ENCODE measurements at regions not wholly inside any gene's neighbourhood (a gene's known extent, or its start where the extent isn't known, plus 50 kb on each side); places are given as distances from the start of the nearest gene placed in this dataset.
"Not testable (repeated sequence)": the region's sequence is repeated elsewhere in the genome, so short reads cannot be mapped to it uniquely, and the experiment has no call there.

GRCh38 chr3:194262176-194262924 lies 88.8 kb downstream of the CPN2 start:
- H3K27me3 Mint-ChIP-seq (ENCODE audit: insufficient read depth) = peaks cover 2% of the 10 kb centered on the region
- H3K36me3 Mint-ChIP-seq (ENCODE audit: low read depth) = no peaks in the 10 kb centered on the region
- no peak overlapping the region for H3K9ac ChIP-seq (ENCODE audit: extremely low read depth, low read length, poor library complexity, severe bottlenecking)
- H3K4me1 Mint-ChIP-seq = peaks cover 15% of the 10 kb centered on the region
- H3K9me3 ChIP-seq (ENCODE audit: control insufficient read depth, low read length) = peaks cover 12% of the 10 kb centered on the region
- H3K4me3 Mint-ChIP-seq = no peak overlapping the region
- H3K27ac Mint-ChIP-seq = no peak overlapping the region
- H3K4me3 ChIP-seq (ENCODE audit: low read length) = no peak overlapping the region
- DNase-seq = peak; percentile 3
- TF ChIP-seq, protein P1, sequence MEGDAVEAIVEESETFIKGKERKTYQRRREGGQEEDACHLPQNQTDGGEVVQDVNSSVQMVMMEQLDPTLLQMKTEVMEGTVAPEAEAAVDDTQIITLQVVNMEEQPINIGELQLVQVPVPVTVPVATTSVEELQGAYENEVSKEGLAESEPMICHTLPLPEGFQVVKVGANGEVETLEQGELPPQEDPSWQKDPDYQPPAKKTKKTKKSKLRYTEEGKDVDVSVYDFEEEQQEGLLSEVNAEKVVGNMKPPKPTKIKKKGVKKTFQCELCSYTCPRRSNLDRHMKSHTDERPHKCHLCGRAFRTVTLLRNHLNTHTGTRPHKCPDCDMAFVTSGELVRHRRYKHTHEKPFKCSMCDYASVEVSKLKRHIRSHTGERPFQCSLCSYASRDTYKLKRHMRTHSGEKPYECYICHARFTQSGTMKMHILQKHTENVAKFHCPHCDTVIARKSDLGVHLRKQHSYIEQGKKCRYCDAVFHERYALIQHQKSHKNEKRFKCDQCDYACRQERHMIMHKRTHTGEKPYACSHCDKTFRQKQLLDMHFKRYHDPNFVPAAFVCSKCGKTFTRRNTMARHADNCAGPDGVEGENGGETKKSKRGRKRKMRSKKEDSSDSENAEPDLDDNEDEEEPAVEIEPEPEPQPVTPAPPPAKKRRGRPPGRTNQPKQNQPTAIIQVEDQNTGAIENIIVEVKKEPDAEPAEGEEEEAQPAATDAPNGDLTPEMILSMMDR (conservative IDR thresholded peaks at IDR 0.05) = no peak
- peaks cover 8% of the 10 kb centered on the region for H3K9me3 Mint-ChIP-seq
- WGBS, 2 experiments (ENCODE audit: insufficient coverage in 1 of 2, insufficient read length in 1 of 2) = 83 to 86% methylated on average over 9 to 10 of the region's 10 CpGs
- H3K36me3 ChIP-seq (ENCODE audit: control insufficient read depth, insufficient read depth, low read length) = no peaks in the 10 kb centered on the region
- no peaks in the 10 kb centered on the region for H3K27me3 ChIP-seq (ENCODE audit: control insufficient read depth, insufficient read depth, low read length, poor library complexity, severe bottlenecking)
- H3K4me1 ChIP-seq (ENCODE audit: control insufficient read depth, insufficient read depth, low read length) = no peaks in the 10 kb centered on the region
- H3K27ac ChIP-seq (ENCODE audit: low read depth, low read length) = no peak overlapping the region

- Histone ChIP-seq H3K4me1 (ENCODE audit: control insufficient read depth, insufficient read depth, low read length) (no peaks in the 10 kb centered on the region), H3K36me3 (ENCODE audit: control insufficient read depth, insufficient read depth, low read length) (no peaks in the 10 kb centered on the region), H3K27ac (ENCODE audit: low read depth, low read length) (no peak overlapping the region), H3K27me3 (ENCODE audit: control insufficient read depth, insufficient read depth, low read length, poor library complexity, severe bottlenecking) (no peaks in the 10 kb centered on the region), H3K9me3 (ENCODE audit: control insufficient read depth, low read length) (peaks cover 10% of the 10 kb centered on the region), H3K4me3 (ENCODE audit: low read length) (no peak overlapping the region), H3K9ac (ENCODE audit: extremely low read depth, low read length, poor library complexity, severe bottlenecking) (no peak overlapping the region)
- Mint-ChIP-seq H3K4me3 (no peak overlapping the region), H3K4me1 (peaks cover 20% of the 10 kb centered on the region), H3K27ac (no peak overlapping the region), H3K9me3 (peaks cover 5% of the 10 kb centered on the region), H3K36me3 (ENCODE audit: low read depth) (no peaks in the 10 kb centered on the region), H3K27me3 (ENCODE audit: insufficient read depth) (peaks cover 2% of the 10 kb centered on the region)
- TF ChIP-seq, protein P1 (conservative IDR thresholded peaks at IDR 0.05) = no peak
- DNase-seq = peak; percentile 54
- 92 to 95% methylated on average over 5 of the region's 5 CpGs for WGBS, 2 experiments (ENCODE audit: insufficient coverage in 1 of 2, insufficient read length in 1 of 2)
These were observed 88.2 kb downstream of the CPN2 start for GRCh38 chr3:194262925-194263305.

- DNase-seq = peak; percentile 20
- H3K27me3 Mint-ChIP-seq (ENCODE audit: insufficient read depth); H3K36me3 ChIP-seq (ENCODE audit: control insufficient read depth, insufficient read depth, low read length); H3K4me3 Mint-ChIP-seq; H3K27ac Mint-ChIP-seq; H3K36me3 Mint-ChIP-seq (ENCODE audit: low read depth); H3K9me3 Mint-ChIP-seq; H3K27me3 ChIP-seq (ENCODE audit: control insufficient read depth, insufficient read depth, low read length, poor library complexity, severe bottlenecking); H3K4me1 ChIP-seq (ENCODE audit: control insufficient read depth, insufficient read depth, low read length); H3K9ac ChIP-seq (ENCODE audit: extremely low read depth, low read length, poor library complexity, severe bottlenecking); H3K27ac ChIP-seq (ENCODE audit: low read depth, low read length); H3K4me3 ChIP-seq (ENCODE audit: low read length); H3K9me3 ChIP-seq (ENCODE audit: control insufficient read depth, low read length): not testable (repeated sequence)
- peaks cover 20% of the 10 kb centered on the region for H3K4me1 Mint-ChIP-seq
- 89 to 95% methylated on average over 7 to 37 of the region's 37 CpGs for WGBS, 2 experiments (ENCODE audit: insufficient coverage in 1 of 2, insufficient read length in 1 of 2)
These were observed 86.3 kb downstream of the CPN2 start for GRCh38 chr3:194264631-194265504.
